ENCODE measurements at regions not wholly inside any gene's neighbourhood (a gene's known extent, or its start where the extent isn't known, plus 50 kb on each side); places are given as distances from the start of the nearest gene placed in this dataset.

DNA sequence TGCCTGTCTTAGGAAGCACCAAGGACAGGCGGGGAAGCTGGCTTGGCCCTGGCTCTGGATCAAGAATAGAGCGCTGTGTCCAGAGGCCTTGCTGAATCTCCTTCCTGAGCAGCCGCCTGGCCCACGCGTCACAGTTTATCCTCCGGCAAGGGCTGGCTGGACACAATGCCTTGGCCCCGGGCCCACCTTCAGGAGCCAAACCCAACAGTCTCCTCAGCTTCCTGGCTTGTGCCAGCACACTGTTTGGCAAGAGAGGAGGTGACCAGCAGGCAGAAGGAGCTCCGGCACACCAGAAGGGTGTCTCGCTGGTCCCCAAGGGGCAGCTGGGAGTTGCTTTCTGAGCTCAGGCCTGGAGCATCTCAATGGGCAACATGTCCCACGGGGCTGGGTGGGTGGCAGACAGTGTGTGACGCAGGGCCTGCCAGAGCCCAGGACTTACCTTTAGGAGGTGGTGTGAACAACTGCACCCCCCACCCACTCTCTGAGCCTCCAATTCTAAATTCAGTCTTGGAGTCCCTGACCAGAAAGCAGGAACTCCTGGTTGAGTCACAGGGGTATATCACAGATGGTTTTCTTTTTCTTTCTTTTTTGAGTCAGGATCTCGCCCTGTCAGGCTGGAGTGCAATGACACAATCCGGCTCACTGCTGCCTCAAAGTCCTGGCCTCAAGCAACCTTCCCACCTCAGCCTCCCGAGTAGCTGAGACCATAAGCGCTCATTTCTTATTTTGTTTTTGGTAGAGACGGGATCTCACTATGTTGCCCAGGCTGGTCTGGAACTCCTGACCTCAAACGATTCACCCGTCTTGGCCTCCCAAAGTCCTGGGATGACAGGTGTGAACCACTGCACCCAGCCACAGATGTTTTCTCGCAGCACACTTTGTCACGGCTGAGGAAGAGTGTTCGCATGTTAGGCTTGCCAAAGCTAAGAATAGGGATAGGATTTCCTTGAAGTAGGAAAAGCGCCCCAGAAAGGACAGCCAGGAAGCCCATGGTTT is 361.2 kb downstream of the BCOR start:
- H3K4me1 ChIP-seq (ENCODE audit: control insufficient read depth, insufficient read depth, low read length), result peaks cover 24% of the 10 kb centered on the region
- peak overlapping the region; percentile 55 for H3K27ac ChIP-seq (ENCODE audit: low read length)
- H3K4me3 ChIP-seq (ENCODE audit: low read length in 2 of 2), result no peak overlapping the region
- H3K9me3 ChIP-seq (ENCODE audit: control insufficient read depth in 2 of 2, low read length in 2 of 2), result no peaks in the 10 kb centered on the region
- H3K9ac ChIP-seq (ENCODE audit: low read length in 2 of 2), result no peak overlapping the region
- H3K36me3 ChIP-seq (ENCODE audit: control insufficient read depth in 2 of 2, insufficient read depth in 2 of 2, low read length in 2 of 2), result no peaks in the 10 kb centered on the region
- H3K27me3 ChIP-seq (ENCODE audit: control insufficient read depth in 1 of 2, insufficient read depth in 2 of 2, low read length in 2 of 2), result peaks cover 0 to 8% of the 10 kb centered on the region in 2 donors

DNA sequence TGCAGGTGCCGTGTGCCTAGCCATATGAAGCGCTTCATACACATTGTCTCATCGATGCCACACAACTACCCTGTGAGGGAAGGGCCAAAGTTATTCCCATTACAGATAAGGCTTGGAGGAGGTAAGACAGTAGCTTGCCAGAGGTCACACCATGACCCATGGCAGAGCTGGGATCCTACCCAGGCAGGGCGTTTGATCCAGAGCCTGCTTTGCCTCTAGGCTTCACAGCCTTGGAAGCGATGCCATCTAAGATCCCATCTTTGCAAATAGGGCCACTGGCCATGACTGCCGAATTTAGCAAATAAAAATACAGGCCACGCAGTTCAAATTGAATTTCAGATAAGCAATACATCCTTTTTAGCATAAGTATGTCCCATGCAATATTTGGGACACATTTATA is 358.2 kb downstream of the BCOR start:
- Histone ChIP-seq H3K27me3 (ENCODE audit: control insufficient read depth in 1 of 2, insufficient read depth in 2 of 2, low read length in 2 of 2) (peaks cover 0 to 8% of the 10 kb centered on the region in 2 donors), H3K9me3 (ENCODE audit: control insufficient read depth in 2 of 2, low read length in 2 of 2) (no peaks in the 10 kb centered on the region), H3K9ac (ENCODE audit: low read length in 2 of 2) (no peak overlapping the region), H3K4me3 (ENCODE audit: low read length in 2 of 2) (no peak overlapping the region), H3K36me3 (ENCODE audit: control insufficient read depth in 2 of 2, insufficient read depth in 2 of 2, low read length in 2 of 2) (no peaks in the 10 kb centered on the region), H3K4me1 (ENCODE audit: control insufficient read depth, insufficient read depth, low read length) (peaks cover 18% of the 10 kb centered on the region), H3K27ac (ENCODE audit: low read length) (no peak overlapping the region)

DNA sequence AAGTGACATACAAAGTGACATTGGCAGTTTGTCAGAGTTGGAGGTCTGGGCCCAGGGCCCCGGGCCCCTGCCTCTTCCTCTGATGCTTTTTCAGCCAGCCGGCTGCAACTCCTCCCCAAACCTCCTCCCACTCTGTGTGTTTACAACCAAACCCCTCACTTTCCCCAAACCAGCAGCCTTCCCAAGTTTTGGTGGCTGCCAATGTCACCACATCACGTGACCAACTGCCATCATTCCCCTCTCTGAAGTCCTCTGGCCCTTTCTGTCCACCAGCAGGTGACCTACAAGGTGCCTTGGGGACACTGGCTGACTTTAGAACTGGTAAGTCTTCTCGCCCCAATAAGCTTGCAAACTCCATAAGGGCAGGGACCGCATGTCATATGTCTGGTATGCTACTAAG is 357.7 kb downstream of the BCOR start:
- Histone ChIP-seq H3K27ac (ENCODE audit: low read length) (no peak overlapping the region), H3K4me1 (ENCODE audit: control insufficient read depth, insufficient read depth, low read length) (peaks cover 15% of the 10 kb centered on the region), H3K27me3 (ENCODE audit: control insufficient read depth in 1 of 2, insufficient read depth in 2 of 2, low read length in 2 of 2) (peaks cover 0 to 8% of the 10 kb centered on the region in 2 donors), H3K9ac (ENCODE audit: low read length in 2 of 2) (no peak overlapping the region), H3K9me3 (ENCODE audit: control insufficient read depth in 2 of 2, low read length in 2 of 2) (no peaks in the 10 kb centered on the region), H3K4me3 (ENCODE audit: low read length in 2 of 2) (no peak overlapping the region), H3K36me3 (ENCODE audit: control insufficient read depth in 2 of 2, insufficient read depth in 2 of 2, low read length in 2 of 2) (no peaks in the 10 kb centered on the region)

DNA sequence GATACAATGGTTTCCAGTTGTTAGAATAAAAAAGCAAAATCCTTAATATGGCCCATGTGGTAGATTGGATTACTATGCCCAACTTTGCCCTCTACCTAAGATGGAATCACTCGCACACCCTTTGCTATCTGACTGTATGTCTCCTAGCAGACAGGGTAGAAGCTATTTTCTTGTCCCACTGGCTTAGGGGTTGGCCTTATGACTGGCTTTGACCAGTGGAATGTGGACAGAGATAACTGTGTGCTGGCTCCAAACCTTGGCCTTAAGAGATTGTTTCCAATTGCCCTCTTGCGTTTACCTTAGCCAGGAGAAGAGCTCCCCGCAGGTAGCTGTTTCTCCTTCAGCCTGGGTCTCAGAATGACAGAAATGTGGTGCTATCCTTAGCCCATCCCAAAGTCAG is 355.9 kb downstream of the BCOR start:
- no peak overlapping the region for H3K9ac ChIP-seq (ENCODE audit: low read length in 2 of 2)
- H3K9me3 ChIP-seq (ENCODE audit: control insufficient read depth in 2 of 2, low read length in 2 of 2), result no peaks in the 10 kb centered on the region
- no peaks in the 10 kb centered on the region for H3K4me1 ChIP-seq (ENCODE audit: control insufficient read depth, insufficient read depth, low read length)
- H3K4me3 ChIP-seq (ENCODE audit: low read length in 2 of 2), result no peak overlapping the region
- H3K36me3 ChIP-seq (ENCODE audit: control insufficient read depth in 2 of 2, insufficient read depth in 2 of 2, low read length in 2 of 2), result no peaks in the 10 kb centered on the region
- no peak overlapping the region for H3K27ac ChIP-seq (ENCODE audit: low read length)
- H3K27me3 ChIP-seq (ENCODE audit: control insufficient read depth in 1 of 2, insufficient read depth in 2 of 2, low read length in 2 of 2), result peaks cover 0 to 8% of the 10 kb centered on the region in 2 donors

DNA sequence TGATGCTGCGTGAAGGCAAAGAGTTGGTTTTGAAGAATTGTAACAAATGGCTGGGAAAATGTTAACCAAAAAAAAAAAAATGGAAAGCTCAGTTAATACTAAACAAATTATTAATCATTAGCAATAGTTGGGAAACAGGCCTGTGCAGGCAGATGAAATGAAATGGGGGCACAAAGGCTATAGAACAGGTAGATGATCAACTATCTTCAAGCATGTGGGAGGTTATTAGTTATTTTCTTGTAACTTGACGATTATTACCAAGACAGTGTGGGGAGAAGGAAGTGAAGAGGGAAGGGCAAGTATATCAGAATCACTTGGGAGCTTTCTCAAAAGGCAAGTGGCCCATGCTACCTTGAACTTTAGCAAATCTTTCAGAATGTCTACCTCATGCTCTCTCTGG is 351.9 kb downstream of the BCOR start:
- peaks cover 0 to 9% of the 10 kb centered on the region in 2 donors for H3K27me3 ChIP-seq (ENCODE audit: control insufficient read depth in 1 of 2, insufficient read depth in 2 of 2, low read length in 2 of 2)

DNA sequence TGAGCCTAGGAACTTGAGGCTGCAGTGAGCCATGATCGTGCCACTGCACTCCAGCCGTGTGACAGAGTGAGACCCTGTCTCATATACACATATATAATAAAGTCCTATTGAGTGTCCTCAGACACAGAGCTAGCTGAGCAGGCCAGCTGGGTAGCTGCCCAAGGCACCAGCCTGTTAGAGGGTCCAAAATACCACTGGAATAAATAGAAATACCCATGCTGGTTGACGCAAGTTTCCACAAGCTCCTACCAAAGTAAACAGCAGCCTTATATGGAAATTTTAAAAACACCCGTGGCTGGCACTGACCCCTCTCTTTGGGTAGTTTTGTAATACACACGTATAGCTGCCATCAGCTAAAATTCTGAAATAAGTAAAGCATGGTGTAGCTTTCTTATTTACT is 348.6 kb downstream of the BCOR start:
- no peaks in the 10 kb centered on the region for H3K36me3 ChIP-seq (ENCODE audit: control insufficient read depth in 2 of 2, insufficient read depth in 2 of 2, low read length in 2 of 2)
- peak overlapping the region; percentile 37 for H3K27ac ChIP-seq (ENCODE audit: low read length)
- H3K27me3 ChIP-seq (ENCODE audit: control insufficient read depth in 1 of 2, insufficient read depth in 2 of 2, low read length in 2 of 2), result peaks cover 0 to 4% of the 10 kb centered on the region in 2 donors
- H3K9me3 ChIP-seq (ENCODE audit: control insufficient read depth in 2 of 2, low read length in 2 of 2), result no peaks in the 10 kb centered on the region
- peaks cover 13% of the 10 kb centered on the region for H3K4me1 ChIP-seq (ENCODE audit: control insufficient read depth, insufficient read depth, low read length)
- no peak overlapping the region for H3K4me3 ChIP-seq (ENCODE audit: low read length in 2 of 2)
- H3K9ac ChIP-seq (ENCODE audit: low read length in 2 of 2), result no peak overlapping the region

More for the DNA sequence above, 351.9 kb downstream of the BCOR start:
- Histone ChIP-seq H3K27ac (ENCODE audit: low read length) (no peak overlapping the region), H3K4me3 (ENCODE audit: low read length in 2 of 2) (no peak overlapping the region), H3K36me3 (ENCODE audit: control insufficient read depth in 2 of 2, insufficient read depth in 2 of 2, low read length in 2 of 2) (no peaks in the 10 kb centered on the region), H3K9me3 (ENCODE audit: control insufficient read depth in 2 of 2, low read length in 2 of 2) (no peaks in the 10 kb centered on the region), H3K9ac (ENCODE audit: low read length in 2 of 2) (no peak overlapping the region), H3K4me1 (ENCODE audit: control insufficient read depth, insufficient read depth, low read length) (peaks cover 7% of the 10 kb centered on the region)

DNA sequence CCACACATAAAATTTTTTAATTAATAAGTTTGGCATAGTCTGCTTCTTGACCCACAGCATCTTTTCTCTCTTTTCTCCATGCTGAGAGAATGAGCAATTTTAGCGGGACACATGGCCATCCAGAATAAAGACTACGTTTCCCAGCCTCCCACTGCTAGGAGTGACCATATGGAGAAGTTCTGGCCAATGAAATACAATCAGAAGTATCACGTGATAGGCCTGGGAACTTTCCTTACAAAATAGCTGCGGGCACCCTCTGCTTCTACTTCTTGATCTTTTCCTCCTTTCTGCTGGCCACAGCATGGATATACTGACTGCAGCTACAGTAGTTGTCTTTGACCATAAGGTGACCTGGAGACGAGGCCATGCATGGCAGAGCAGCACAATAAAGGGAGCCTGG is 348.0 kb downstream of the BCOR start:
- Histone ChIP-seq H3K36me3 (ENCODE audit: control insufficient read depth in 2 of 2, insufficient read depth in 2 of 2, low read length in 2 of 2) (no peaks in the 10 kb centered on the region), H3K9ac (ENCODE audit: low read length in 2 of 2) (no peak overlapping the region), H3K4me3 (ENCODE audit: low read length in 2 of 2) (no peak overlapping the region), H3K27ac (ENCODE audit: low read length) (peak overlapping the region; percentile 18), H3K27me3 (ENCODE audit: control insufficient read depth in 1 of 2, insufficient read depth in 2 of 2, low read length in 2 of 2) (peaks cover 0 to 4% of the 10 kb centered on the region in 2 donors), H3K4me1 (ENCODE audit: control insufficient read depth, insufficient read depth, low read length) (peaks cover 15% of the 10 kb centered on the region), H3K9me3 (ENCODE audit: control insufficient read depth in 2 of 2, low read length in 2 of 2) (no peaks in the 10 kb centered on the region)

DNA sequence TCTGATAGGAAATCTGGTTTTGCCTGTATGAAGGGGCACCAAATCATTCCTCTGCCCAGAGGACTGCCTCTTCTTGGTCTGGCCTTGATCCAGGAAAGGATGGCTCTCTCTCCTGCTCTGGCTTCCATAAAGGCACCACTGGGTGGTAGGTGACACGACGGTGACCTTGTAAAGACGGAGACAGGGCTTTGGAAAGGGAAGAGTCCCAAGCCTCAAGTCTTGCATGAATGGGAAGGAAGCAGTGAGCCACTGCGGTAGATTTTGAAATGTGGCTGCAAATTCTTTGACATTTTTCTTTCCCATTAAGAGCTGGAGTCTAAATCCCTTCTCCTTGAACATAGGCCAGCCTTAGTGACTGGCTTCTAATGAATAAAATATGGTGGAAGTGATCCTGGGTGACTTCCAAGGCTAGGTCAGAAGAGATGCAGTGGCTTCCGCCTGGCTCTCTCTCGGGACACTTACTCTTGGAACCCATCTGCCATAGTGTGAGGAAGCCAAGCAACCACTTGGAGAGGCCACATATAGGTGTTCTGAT is 347.4 kb downstream of the BCOR start:
- Histone ChIP-seq H3K9ac (ENCODE audit: low read length in 2 of 2) (no peak overlapping the region), H3K27me3 (ENCODE audit: control insufficient read depth in 1 of 2, insufficient read depth in 2 of 2, low read length in 2 of 2) (peaks cover 0 to 4% of the 10 kb centered on the region in 2 donors), H3K36me3 (ENCODE audit: control insufficient read depth in 2 of 2, insufficient read depth in 2 of 2, low read length in 2 of 2) (no peaks in the 10 kb centered on the region), H3K27ac (ENCODE audit: low read length) (peak overlapping the region; percentile 18), H3K4me3 (ENCODE audit: low read length in 2 of 2) (no peak overlapping the region), H3K4me1 (ENCODE audit: control insufficient read depth, insufficient read depth, low read length) (peaks cover 21% of the 10 kb centered on the region), H3K9me3 (ENCODE audit: control insufficient read depth in 2 of 2, low read length in 2 of 2) (no peaks in the 10 kb centered on the region)

DNA sequence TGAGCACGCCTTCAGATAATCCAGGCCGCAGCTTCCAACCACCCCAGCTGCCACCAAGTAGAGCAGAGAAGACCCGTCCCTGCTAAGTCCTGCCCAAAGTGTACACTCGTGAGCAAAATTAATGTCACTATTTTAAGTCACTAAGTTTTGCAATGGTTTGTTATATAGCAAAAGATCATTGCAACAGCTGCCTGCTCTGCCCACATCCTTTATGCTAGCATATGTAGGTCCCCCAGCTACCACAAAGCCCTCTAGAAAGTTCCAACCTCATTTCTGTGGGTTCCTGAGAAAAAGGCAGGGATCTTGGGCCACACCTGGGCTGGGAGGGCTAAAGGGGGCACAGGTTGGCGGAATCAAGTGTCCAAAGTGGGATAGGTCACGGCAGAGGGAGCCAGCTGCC is 346.9 kb downstream of the BCOR start:
- H3K27me3 ChIP-seq (ENCODE audit: control insufficient read depth in 1 of 2, insufficient read depth in 2 of 2, low read length in 2 of 2), result peaks cover 0 to 6% of the 10 kb centered on the region in 2 donors
- no peaks in the 10 kb centered on the region for H3K9me3 ChIP-seq (ENCODE audit: control insufficient read depth in 2 of 2, low read length in 2 of 2)
- H3K9ac ChIP-seq (ENCODE audit: low read length in 2 of 2), result no peak overlapping the region
- H3K4me3 ChIP-seq (ENCODE audit: low read length in 2 of 2), result no peak overlapping the region
- H3K4me1 ChIP-seq (ENCODE audit: control insufficient read depth, insufficient read depth, low read length), result peaks cover 25% of the 10 kb centered on the region
- H3K36me3 ChIP-seq (ENCODE audit: control insufficient read depth in 2 of 2, insufficient read depth in 2 of 2, low read length in 2 of 2), result no peaks in the 10 kb centered on the region
- H3K27ac ChIP-seq (ENCODE audit: low read length), result no peak overlapping the region

DNA sequence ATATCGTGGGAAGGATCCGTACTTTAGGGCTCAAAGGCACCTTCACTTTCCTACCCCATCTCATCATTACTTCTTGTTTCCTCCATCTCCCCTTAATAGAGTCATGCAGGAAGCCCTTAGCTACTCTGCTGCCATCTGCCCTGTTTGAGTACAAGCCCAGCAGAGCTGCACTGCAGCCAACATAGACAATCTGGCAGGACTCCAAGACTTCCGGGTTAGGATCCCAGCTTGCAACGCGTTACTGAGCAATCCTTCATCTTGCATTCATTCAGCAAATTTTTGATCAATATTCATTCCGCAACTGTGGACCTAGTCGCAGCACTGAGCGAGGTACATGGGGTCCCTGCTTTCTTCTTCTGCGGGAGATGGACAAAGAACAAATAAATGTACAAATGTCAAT is 344.9 kb downstream of the BCOR start:
- no peaks in the 10 kb centered on the region for H3K9me3 ChIP-seq (ENCODE audit: control insufficient read depth in 2 of 2, low read length in 2 of 2)
- no peak overlapping the region for H3K27ac ChIP-seq (ENCODE audit: low read length)
- peaks cover 0 to 4% of the 10 kb centered on the region in 2 donors for H3K27me3 ChIP-seq (ENCODE audit: control insufficient read depth in 1 of 2, insufficient read depth in 2 of 2, low read length in 2 of 2)
- no peak overlapping the region for H3K4me3 ChIP-seq (ENCODE audit: low read length in 2 of 2)
- H3K36me3 ChIP-seq (ENCODE audit: control insufficient read depth in 2 of 2, insufficient read depth in 2 of 2, low read length in 2 of 2), result no peaks in the 10 kb centered on the region
- H3K9ac ChIP-seq (ENCODE audit: low read length in 2 of 2), result no peak overlapping the region
- H3K4me1 ChIP-seq (ENCODE audit: control insufficient read depth, insufficient read depth, low read length), result peaks cover 31% of the 10 kb centered on the region
